Pons (tissue), 1 donor: ENCODE measurements at regions not wholly inside any gene's neighbourhood (a gene's known extent, or its start where the extent isn't known, plus 50 kb on each side); places are given as distances from the start of the nearest gene placed in this dataset.

Source experiments
- DNase-seq: peaks from one replicate; pipeline ENCODE4 v3.0.0-alpha.2; 2016; ENCODE audit warnings: low spot score

DNA sequence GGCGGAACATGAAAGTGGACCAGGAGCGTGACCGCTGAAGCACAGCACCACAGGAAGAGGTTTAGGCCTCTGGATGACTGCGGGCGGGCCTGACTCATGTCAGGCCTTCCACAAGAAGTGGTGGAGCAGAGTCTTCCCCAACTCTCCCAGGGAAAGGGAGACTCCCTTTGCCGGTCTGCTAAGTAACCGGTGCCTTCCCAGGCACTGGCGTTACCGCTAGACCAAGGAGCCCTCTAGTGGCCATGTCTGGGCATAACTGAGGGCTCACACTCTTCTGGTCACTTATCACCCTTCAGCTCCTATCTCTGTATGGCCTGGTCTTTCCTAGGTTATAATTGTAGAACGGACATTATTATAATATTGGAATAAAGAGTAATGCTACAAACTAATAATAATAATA lies 1931.9 kb downstream of the TP53TG3F start:
- peak; percentile 71 for DNase-seq

DNA sequence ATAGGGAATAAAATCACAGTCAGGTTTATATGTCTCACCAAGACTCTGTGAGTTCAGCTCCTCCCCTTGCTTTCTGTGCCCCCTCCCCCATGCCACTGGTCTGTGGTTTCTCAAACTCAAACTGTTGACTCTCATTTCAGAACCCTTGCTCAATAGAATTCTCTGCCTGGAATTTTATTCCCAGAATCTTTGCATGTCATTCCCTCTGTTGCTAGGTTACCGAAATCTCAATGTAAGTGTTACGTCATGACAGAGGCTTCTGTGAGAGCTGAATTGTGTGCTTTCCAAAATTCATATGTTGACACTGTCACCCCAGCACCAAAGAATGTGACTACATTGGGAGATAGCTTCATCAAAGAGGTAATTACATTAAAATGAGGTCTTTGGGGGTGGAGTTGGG lies 1938.8 kb downstream of the TP53TG3F start:
- DNase-seq: no peak

DNA sequence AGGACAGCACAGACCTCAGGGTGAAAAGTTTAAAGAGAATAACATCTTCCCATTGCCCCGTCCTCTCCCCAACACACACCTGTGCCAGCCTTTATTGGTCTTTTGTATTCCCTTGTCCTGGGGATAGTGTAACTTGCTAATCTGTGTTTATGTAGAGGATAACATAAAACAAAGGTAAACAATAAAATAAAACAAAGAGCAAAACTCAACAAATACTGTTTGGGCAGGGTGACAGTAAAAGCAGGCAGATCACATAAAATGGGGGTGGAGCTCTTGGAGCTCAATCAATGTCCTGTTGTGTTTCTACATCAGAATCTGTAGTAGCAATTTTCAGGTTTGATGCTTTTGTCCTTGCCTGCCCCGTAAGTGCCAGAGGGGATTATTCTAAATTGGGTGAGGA lies 1939.7 kb downstream of the TP53TG3F start:
- no peak for DNase-seq

DNA sequence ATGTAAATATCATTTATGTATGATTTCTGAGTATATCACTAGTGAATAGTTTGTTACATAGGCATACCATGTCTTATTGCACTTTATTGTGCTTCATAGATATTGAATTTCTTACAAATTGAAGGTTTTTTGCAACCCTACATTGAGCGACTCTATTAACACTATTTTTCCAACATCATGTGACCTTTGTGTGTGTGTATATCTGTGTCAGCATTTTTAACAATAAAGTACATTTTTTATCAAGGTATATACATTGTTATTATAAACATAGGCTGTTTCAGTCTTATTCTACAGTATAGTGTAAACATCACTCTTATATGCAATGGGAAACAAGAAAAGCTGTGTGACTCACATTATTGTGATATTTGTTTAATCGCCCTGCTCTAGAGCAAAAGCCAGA lies 1944.9 kb downstream of the TP53TG3F start:
- no peak for DNase-seq

DNA sequence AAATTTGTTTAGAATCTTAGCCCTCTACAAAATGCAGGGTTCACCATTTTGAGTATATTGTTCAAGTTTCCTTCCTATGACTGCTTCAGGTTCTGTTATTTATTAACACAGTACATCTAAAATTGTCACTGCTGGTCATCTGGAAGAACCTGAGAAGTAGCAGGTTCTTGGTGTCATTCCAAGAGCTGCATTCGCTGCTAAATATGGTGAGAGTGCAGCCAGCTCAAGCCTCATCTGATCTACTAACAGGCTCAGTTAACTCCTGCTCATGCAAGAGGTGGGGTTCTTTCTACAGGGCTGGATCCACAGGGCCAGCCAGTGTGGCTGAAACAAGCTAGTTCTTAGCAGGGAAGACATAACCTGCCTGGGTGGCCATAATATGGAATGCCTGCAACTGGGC lies 1946.1 kb downstream of the TP53TG3F start:
- no peak for DNase-seq

DNA sequence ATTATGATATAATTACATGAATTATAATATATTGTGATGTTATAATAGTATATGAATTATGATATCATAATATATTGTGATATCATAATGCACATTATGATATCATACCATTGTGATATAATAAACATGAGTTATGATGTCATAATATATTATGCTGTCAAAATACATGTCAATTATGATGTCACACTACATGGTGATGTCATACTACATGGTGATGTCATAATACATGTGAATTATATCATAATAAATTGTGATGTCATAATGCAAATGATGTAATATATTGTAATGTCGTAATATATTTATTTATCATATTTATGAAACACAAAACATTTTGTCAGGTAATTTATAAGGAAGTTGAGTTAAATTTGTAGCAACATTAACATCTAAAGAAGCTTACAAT lies 1950.1 kb downstream of the TP53TG3F start:
- no peak for DNase-seq

DNA sequence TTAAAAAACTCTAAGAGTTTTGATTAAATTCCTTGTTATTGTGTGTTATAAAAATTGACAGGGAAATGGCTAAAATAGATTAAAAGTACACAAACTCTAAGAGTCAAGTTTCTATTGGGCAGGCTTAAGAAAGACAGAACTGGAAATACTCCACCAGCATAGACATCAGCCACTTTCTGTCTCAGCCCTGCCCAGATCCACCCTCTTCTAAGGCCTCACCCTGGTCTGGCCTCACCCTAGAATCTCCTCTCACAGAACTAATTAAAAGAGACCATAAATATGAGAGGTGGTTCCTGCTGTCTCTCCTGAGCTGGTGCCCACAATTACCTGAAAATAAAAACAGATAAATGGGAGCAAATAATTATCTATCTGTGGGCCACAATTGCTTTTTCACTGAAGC lies 1951.0 kb downstream of the TP53TG3F start:
- DNase-seq: no peak

DNA sequence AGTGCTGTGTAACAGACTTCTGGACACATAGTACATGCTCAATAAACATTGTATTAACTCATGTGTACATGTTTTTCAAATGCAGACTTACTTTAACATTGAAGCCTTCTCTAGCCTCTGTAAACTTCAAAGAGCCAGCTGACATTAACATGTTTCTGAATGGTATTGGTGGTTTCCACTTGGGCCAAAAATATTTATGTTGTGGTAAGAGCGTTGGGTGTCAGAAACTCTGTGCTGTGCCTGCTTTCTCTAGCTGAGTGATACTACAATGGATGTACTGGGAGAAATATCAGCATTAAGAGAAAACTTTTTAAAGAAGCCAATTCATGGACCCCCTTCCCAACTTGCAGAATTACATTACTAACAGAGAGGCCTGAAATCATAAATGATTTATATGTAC lies 1951.7 kb downstream of the TP53TG3F start:
- DNase-seq: no peak

DNA sequence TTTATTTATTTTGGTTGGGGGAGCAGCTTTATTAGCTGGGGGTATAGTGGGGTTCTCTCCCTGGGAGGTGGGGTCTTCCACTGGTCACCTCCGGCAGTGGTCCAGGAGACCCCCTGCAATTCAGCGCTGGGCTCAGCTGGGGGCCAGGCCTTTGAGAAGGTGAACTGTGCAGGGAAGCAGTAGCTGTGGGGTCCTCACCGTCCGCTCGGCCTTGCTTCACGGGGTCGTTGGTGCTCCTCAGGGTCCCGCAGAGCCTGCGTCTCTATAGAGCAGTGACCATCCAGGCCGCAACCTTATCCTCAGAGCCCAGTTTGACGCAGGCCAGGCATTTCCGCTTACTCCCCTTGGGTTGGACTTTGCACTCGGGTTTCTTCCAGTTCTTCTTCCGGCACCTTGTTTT lies 1954.7 kb downstream of the TP53TG3F start:
- DNase-seq: no peak

DNA sequence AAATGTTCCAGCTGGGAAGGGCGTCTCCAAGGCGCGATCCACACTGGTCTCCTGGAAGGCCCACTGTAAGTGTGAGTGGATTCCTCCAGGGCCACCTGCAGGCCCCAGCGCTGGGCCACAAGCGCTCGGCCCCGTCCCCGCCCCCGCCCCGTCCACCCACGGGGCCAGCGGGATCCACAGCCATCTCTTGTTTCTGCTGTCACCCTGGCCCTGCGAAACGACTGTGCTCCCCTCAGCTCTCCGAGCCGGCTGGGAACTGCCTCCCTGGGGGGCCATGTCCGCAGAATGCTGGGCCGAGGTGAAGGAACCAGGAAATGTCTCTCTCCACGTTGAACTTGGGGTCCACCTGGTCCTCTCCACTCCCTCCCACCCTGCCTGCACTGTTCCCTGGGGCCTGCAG lies 1955.2 kb downstream of the TP53TG3F start:
- DNase-seq: no peak

DNA sequence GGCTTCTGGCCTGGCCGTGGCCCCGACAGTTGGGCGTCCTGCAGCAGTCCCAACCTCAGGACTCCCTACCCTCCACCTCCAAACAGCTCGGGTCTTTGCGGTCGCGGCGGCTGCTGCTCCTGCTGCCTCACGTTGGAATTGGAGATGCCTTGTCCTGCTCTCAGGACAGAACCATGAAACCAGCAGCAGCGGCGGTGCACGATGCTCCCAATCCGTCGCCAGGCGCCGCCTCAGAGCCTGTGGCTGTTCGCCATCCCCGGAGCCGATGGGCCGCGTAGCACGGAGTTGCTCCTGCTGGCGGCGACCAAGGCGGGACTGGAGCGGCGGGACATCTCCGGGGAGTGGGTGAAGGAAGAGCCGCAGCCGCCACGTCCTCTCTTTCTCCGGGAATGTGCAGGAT lies 1965.9 kb downstream of the TP53TG3F start:
- DNase-seq: no peak

DNA sequence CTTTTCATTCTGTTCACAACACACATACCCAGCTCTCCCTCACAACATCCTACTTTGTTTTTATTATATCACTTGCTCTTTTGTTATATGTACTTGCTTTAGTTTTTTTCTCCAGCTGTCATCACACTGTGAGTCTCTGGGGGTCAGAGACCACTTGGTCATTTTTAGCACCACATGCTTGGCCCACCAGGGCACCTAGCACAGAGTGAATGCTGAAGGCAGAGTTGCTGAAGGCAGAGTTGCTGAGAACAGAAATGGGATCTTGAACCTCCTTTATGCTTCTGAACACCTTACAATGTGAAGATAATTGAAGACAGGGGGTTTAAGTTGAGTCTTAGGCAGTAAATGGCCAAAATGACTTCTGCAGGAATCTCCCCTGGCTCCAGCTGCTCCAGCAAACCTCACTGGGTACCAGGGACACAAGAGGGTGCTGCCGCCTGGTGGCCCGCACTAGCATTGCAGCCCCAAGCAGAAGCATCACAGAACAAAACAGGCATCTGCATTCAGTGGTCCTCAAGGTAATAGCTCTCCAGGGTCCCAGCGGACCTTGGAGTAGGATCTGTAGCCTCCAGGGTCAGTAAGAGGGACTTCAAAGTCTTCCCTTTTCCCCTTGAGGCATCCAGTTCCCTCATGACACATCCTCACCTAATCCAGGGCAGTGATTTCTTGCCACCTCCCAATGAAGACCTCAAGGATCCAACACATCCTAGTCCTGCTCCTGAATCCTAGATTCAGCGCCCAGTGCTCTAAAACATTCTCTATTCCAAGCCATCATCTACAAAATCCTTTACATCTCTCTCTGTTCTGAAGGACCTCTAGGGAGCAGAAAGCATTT lies 1972.6 kb downstream of the TP53TG3F start:
- peak; percentile 7 for DNase-seq

DNA sequence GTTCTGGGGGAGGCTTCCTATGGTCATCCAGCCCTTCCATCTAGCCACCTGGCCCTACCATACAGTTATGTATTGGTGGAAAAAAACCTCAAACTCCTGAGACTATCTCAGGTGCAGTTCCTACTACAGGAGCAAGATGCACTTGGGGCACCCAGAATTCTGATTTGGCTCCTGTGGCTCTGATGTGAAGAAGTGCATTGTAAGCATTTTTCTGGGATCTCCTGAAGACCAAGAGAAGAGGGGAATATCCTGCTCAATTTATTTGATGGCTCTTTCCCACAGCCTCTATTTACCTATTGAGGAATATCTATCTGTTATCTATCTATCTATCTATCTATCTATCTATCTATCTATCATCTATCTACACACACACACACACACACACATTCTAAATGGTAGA lies 1981.5 kb downstream of the TP53TG3F start:
- no peak for DNase-seq

DNA sequence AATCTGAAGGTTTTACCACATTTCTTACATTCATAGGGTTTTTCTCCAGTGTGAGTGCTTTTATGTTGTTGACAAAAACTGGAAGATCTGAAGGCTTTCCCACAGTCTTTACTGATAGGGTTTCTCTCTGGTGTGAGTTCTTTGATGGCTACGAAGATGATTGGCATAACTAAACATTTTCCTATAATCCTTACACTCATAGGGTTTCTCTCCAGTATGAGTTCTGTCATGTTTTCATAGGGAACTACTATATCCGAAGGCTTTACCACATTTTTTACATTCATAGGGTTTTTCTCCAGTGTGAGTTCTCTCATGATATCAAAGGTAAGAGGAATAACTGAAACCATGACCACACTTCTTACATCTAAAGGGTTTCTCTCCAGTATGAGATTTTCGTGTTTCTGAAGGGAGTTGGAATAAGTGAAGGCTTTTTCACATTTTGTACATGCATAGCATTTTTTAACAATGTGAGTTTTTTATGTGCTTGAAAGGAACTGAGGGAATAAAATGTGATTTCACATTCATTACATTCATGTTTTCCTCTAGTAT lies 1987.7 kb downstream of the TP53TG3F start:
- DNase-seq: no peak

DNA sequence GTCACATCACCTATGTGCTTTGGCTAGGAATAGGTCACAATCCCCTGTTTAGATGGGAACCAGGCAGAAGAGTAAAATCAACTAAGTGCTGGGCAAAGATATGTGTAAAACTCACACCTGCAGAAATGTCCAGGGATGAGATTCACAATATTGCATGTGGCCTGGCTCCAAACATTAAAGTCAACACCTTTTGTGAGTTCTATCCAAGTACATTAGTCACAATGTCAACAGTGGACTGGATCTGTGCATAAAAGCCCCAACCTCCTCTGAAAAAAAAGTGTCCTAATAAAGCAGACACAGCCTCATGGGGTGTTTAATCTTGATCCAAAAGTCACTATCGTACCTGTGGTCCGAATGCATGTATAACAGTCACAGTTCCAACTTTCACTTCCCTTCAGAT lies 1990.3 kb downstream of the TP53TG3F start:
- DNase-seq: no peak

DNA sequence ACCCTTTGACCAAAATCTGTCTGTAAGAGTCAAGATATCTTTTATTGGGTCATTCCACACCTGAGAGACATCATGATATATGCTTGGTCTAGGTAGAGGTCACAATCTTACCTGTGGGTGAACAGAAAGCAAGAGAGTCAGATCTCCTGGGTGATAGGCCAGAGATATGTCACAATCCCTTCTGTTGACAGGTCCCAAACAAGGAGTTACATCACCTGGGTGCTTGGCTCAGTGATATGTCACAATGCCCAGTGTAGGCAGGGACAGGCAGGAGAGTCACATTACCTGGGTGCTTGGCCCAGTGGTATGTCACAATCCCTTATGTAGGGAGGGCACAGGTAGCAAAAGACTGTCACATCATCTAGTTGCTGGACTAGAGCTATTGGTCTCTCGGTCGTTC lies 1991.2 kb downstream of the TP53TG3F start:
- DNase-seq: no peak

DNA sequence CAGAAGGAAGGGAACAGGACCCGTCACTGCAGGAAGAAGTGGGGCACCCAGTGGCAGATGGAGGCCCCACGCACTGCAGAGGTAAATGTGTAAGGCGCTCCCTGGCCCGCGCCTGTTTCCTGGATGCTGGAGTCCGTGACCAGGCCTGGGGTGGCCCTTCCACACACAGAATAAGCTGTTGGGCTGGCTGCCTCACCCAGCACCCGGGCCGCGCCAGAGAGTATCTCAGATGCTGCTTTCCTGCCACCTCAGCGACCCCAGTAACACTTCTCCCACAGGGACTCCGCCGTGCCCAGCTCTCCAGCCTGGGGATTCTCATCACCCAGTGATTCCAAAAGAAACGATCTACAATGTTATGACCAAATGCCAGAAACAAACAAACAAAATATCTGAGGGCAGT lies 1993.1 kb downstream of the TP53TG3F start:
- no peak for DNase-seq

DNA sequence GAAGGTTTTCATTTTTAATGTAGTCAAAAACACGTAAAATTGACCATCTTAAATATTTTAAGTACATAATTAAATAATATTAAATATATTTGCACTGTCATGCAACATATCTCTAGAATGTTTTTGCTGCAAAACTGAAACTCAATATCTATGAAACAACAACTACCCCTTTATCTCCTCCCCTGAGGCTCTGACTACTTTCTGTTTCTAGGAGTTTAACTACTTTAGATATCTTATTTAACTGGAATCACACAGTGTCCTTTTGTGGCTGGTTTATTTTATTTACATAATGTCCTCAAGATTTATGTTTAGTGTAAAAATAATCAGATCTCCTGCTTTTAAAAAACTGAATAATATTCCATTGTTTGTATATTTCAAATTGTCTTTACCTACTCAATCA lies 2003.9 kb downstream of the TP53TG3F start:
- DNase-seq: no peak

DNA sequence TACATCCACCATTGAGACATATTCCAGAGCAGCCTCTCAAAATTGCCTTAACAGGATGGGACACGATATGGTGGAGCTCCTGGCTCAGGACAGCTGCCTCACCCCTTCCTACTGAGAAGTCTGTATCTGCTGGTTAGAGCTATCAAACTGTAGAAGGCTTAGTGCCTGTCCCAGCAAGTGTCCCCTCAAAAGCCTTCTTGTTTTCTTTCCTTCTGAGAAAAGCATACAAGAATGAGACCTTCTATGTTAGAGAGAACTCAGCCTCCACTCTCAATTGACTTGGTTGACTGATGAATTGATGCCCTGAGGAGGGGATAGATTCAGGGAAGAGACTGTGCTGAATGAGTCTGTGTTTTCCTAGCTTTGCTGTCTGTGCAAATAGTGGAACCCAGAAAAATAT lies 2020.9 kb downstream of the TP53TG3F start:
- no peak for DNase-seq

DNA sequence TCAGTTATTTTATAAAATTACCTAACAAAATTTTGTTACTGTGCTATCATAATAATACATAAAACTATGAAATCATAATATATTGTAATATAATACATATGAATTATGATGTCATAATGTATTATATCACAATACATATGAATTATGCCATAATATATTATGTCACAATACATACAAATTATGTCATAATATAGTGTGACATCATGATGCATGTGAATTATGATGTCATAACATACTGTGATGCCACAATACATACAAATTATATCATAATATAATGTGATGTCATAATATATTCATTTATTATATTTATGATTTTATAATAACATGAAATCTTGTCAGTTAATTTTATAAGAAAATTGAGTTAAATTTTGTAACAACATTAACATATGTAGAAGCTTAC lies 2021.6 kb downstream of the TP53TG3F start:
- DNase-seq: no peak

DNA sequence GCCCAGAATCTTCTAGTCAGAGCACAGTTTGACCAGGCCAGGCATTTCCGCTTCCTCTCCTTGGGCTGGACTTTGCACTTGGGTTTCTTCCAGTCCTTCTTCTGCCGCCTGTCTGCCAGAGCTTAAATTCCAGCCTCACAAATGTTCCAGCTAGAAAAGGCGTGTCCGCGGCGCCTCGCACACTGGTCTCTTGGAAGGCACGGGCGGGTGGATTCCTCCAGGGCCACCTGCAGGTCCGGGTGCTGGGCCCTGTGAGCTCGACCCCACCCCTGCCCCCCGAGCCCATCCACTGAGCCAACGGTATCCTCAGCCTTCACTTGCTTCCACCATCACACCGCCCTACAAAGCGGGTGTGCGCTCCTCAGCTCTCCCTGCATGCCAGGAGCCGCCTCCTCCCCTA lies 2026.5 kb downstream of the TP53TG3F start:
- DNase-seq: no peak

DNA sequence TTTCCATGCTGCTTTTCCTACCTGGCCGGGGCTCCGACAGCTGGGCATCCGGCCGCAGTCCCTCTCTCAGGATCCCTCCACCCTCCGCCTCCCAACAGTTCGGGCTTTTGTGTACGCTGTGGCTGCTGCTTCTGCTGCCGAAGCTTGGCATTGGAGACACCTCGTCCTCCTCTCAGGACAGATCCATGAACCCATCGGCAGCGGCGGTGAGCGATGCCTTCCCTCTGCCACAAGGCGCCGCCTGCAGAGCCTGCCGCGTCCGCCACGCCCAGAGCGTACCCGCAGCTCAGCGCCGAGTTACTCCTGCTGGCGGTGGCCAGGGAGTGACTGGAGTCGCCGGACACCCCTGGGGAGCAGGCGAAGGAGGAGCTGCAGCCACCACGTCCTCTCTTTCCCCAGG lies 2032.8 kb downstream of the TP53TG3F start:
- DNase-seq: no peak

DNA sequence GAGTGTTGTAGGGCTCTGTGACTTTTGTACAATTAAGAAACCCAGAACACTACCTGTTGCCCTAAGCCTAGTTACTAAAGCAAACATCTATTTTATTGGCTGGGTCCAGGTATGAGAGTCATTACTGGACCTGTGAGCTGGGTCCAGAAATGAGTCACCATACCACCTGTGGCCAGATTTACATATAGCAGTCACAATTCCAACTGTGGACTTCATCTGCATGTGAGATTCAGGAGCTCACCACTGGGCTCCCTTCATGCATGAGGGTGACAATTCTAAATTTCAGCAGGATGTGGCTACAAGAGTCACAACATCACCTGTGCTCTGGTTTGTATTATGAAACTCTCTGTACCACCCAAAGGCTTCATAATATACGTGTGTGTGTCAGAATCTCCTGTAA lies 2038.0 kb downstream of the TP53TG3F start:
- DNase-seq: no peak
